SK-N-MC (cell line): ENCODE measurements at regions not wholly inside any gene's neighbourhood (a gene's known extent, or its start where the extent isn't known, plus 50 kb on each side); places are given as distances from the start of the nearest gene placed in this dataset.

Experiments used
- FOXP2 ChIP-seq: optimal IDR thresholded peaks from 2 replicates; pipeline ENCODE3; 2011; ENCODE audit warnings: mild to moderate bottlenecking, moderate library complexity; ENCODE audit not compliant: insufficient read depth; ENCODE audit errors: extremely low read length, control extremely low read depth
- POLR2AphosphoS5 ChIP-seq: IDR thresholded peaks from 2 replicates; pipeline ENCODE4 v1.6.1; 2012; ENCODE audit warnings: mild to moderate bottlenecking, low read depth, low read length, borderline replicate concordance

DNA sequence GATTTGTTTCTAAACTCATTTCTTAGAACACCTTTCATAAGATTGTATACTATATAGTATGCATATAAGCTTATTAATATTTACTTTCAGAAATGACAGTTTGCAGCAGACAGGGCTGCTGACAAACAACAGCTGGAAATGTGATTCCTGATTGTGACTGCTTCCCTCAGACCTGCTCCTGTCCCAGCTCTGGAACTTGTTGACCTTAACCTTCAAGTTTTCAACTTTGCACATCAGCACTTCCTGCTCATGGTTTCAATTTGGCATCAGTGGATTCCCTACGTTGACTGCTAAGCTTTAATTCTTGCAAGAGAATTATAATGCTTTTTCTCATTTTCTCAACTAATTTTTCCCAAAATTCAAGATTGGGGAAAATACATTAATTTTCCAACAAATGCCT, 459.2 kb upstream of the ACVR2A start:
- TF ChIP-seq FOXP2 (no peak), POLR2AphosphoS5 (no peak)
